RWPE2 (cell line): ENCODE measurements at regions not wholly inside any gene's neighbourhood (a gene's known extent, or its start where the extent isn't known, plus 50 kb on each side); places are given as distances from the start of the nearest gene placed in this dataset.

Experiments
- ATAC-seq: fragments of 200-7000 bp; cut with Tn5 transposase; 3 replicates; pipeline ENCODE4 v1.9.1; 2021; ENCODE audit warnings: low read depth
- DNase-seq: peaks from one replicate; pipeline ENCODE4 v3.0.0-alpha.2; 2020; ENCODE audit warnings: low spot score
- H3K27ac ChIP-seq: fragments of 450-650 bp; 2 replicates; pipeline ENCODE4 v1.5.1; 2017; ENCODE audit warnings: mild to moderate bottlenecking; ENCODE audit not compliant: poor library complexity, severe bottlenecking
- H3K27me3 ChIP-seq: fragments of 250-450 bp; sonication (Bioruptor Pico); 2 replicates; pipeline ENCODE4 v1.5.1; 2021; ENCODE audit warnings: mild to moderate bottlenecking, moderate library complexity; ENCODE audit not compliant: insufficient read depth, poor library complexity, severe bottlenecking
- H3K36me3 ChIP-seq: fragments of 250-450 bp; sonication (Bioruptor Pico); 2 replicates; pipeline ENCODE4 v1.5.1; 2020; ENCODE audit warnings: low read depth, mild to moderate bottlenecking, moderate library complexity
- H3K4me1 ChIP-seq: fragments of 250-450 bp; sonication (Bioruptor Pico); 2 replicates; pipeline ENCODE4 v1.5.1; 2021; ENCODE audit warnings: mild to moderate bottlenecking, moderate library complexity; ENCODE audit not compliant: insufficient read depth, poor library complexity, severe bottlenecking
- H3K4me3 ChIP-seq: fragments of 250-450 bp; sonication (Bioruptor Pico); 2 replicates; pipeline ENCODE4 v1.5.1; 2021; ENCODE audit warnings: mild to moderate bottlenecking, moderate library complexity; ENCODE audit not compliant: severe bottlenecking
- H3K9me3 ChIP-seq: fragments of 250-450 bp; sonication (Bioruptor Pico); 2 replicates; pipeline ENCODE4 v1.5.1; 2021; ENCODE audit warnings: mild to moderate bottlenecking, moderate library complexity; ENCODE audit not compliant: severe bottlenecking
- CTCF ChIP-seq: fragments of 450-650 bp; IDR thresholded peaks from one replicate; pipeline ENCODE4 v1.5.1; 2017; ENCODE audit warnings: mild to moderate bottlenecking, moderate library complexity; ENCODE audit not compliant: poor library complexity, severe bottlenecking

GRCh38 chr15:61656391-61656790, 403.9 kb downstream of the VPS13C start:
- DNase-seq, result no peak
- H3K27ac ChIP-seq, result no peak overlapping the region

DNA sequence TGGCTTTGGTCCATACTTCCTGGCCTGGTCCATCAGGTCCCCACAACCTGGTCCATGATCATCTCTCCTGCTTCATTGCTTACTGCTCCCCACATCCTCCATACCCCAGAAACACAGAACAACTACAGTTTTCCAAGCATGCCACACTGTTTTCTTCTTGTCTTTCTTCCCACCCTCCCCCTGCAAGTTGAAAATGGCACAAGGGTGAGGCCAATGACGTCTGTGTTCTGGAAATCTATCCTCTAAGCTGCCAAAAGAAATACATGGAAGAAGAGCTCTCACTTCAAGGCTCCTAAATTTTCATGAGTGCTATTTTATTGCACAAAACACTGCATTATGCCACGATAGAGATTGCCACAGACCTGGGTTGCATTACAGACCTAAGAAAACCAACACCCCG, 404.4 kb downstream of the VPS13C start:
- Histone ChIP-seq H3K4me1 (no peaks in the 10 kb centered on the region), H3K27me3 (no peaks in the 10 kb centered on the region), H3K27ac (no peak overlapping the region), H3K4me3 (no peak overlapping the region), H3K36me3 (no peaks in the 10 kb centered on the region), H3K9me3 (no peaks in the 10 kb centered on the region)
- DNase-seq (no peak), ATAC-seq (no peak)
- no peak for TF ChIP-seq CTCF

More at GRCh38 chr15:61656391-61656790, 403.9 kb downstream of the VPS13C start:
- Histone ChIP-seq H3K27me3 (no peaks in the 10 kb centered on the region), H3K4me3 (no peak overlapping the region), H3K36me3 (no peaks in the 10 kb centered on the region), H3K4me1 (no peaks in the 10 kb centered on the region), H3K9me3 (no peaks in the 10 kb centered on the region)
- no peak for ATAC-seq
- no peak for TF ChIP-seq CTCF

DNA sequence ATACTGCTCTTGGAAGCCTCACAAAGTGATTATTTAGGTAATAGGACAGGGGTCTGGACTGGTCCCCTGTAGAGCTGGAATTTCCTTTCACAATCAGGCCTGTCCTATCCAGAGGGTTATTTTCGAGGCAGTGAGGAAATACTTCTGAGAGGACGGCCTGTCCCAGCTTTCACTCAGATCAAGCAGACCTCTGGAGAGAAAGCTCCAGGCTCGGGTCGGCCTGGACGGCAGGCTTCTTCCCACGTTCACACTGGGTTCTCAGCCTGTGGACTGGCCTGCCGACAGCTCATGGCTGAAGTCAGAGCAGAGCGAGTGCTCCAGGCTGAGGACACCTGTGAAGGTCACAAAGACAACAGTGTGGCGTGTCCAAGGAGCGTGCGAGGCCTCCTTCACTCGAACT, 405.3 kb downstream of the VPS13C start:
- Histone ChIP-seq H3K4me3 (no peak overlapping the region), H3K4me1 (no peaks in the 10 kb centered on the region), H3K27ac (no peak overlapping the region), H3K36me3 (no peaks in the 10 kb centered on the region), H3K27me3 (no peaks in the 10 kb centered on the region), H3K9me3 (no peaks in the 10 kb centered on the region)
- no peak for TF ChIP-seq CTCF
- no peak for ATAC-seq
- no peak for DNase-seq

GRCh38 chr15:61654002-61654740, 406.1 kb downstream of the VPS13C start:
- Histone ChIP-seq H3K4me3 (no peak overlapping the region), H3K9me3 (no peaks in the 10 kb centered on the region), H3K27me3 (no peaks in the 10 kb centered on the region), H3K27ac (no peak overlapping the region), H3K36me3 (no peaks in the 10 kb centered on the region), H3K4me1 (no peaks in the 10 kb centered on the region)
- ATAC-seq (no peak), DNase-seq (no peak)
- TF ChIP-seq CTCF, result no peak

- Histone ChIP-seq H3K4me1 (no peaks in the 10 kb centered on the region), H3K27ac (no peak overlapping the region)
Measured at GRCh38 chr15:61653110-61653509, 407.1 kb downstream of the VPS13C start.

More at GRCh38 chr15:61653110-61653509, 407.1 kb downstream of the VPS13C start:
- Histone ChIP-seq H3K36me3 (no peaks in the 10 kb centered on the region), H3K9me3 (no peaks in the 10 kb centered on the region), H3K4me3 (no peak overlapping the region), H3K27me3 (peaks cover 9% of the 10 kb centered on the region)
- ATAC-seq, result no peak
- DNase-seq, result no peak
- no peak for TF ChIP-seq CTCF
